ENCODE measurements at regions not wholly inside any gene's neighbourhood (a gene's known extent, or its start where the extent isn't known, plus 50 kb on each side); places are given as distances from the start of the nearest gene placed in this dataset.

DNA sequence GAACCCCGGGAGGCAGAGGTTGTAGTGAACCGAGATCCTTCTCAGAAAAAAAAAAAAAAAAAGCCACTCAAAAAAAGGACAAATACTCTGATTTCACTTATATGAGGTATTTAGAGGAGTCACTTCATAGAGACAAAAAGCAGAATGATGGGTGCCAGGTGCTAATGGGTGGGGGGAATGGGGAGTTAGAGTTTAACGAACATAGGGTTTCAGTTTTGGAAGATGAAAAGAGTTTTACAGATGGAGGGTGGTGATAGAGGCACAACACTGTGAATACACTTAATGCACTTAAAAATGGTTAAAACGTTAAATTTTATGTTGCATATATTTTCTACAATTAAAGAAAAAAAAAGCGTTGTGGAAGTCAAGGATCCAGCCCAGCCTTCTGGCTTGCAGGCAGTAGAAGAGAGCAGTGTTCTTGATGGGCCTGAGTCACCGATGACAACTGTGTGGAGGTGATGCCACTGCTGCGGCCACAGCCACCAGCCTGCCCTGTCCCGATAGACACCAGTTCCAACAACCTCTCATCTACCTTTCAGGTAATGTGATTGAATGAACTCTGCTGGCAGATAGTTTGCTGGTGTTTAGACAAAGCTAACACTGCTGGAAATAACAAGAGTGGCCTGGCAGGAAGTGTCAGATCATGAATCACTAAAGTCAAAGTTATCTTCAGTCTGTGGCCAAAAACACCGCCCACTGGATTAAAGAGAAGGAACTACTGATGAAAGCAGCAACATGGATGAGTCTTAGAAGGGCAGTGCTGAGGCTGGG lies 49.9 kb upstream of the COX10 start:
- TF ChIP-seq POLR2AphosphoS5 (IDR thresholded peaks at IDR 0.05) = no peak
- no peak for TF ChIP-seq POLR2A (IDR thresholded peaks at IDR 0.05)
- TF ChIP-seq, protein P1, sequence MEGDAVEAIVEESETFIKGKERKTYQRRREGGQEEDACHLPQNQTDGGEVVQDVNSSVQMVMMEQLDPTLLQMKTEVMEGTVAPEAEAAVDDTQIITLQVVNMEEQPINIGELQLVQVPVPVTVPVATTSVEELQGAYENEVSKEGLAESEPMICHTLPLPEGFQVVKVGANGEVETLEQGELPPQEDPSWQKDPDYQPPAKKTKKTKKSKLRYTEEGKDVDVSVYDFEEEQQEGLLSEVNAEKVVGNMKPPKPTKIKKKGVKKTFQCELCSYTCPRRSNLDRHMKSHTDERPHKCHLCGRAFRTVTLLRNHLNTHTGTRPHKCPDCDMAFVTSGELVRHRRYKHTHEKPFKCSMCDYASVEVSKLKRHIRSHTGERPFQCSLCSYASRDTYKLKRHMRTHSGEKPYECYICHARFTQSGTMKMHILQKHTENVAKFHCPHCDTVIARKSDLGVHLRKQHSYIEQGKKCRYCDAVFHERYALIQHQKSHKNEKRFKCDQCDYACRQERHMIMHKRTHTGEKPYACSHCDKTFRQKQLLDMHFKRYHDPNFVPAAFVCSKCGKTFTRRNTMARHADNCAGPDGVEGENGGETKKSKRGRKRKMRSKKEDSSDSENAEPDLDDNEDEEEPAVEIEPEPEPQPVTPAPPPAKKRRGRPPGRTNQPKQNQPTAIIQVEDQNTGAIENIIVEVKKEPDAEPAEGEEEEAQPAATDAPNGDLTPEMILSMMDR (IDR thresholded peaks at IDR 0.05 in 8 of 11, conservative IDR thresholded peaks at IDR 0.05 in 3 of 11) = no peak
- Histone ChIP-seq H3K9me3 (no peaks in the 10 kb centered on the region), H3K27me3 (replicated peaks in 1 of 7) (peaks cover 0 to 4% (median 0%) of the 10 kb centered on the region in 7 donors), H3K4me1 (no peaks in the 10 kb centered on the region), H3K4me3 (no peak overlapping the region), H3K27ac (no peak overlapping the region), H3K36me3 (peaks cover 0 to 5% (median 0%) of the 10 kb centered on the region in 6 donors)
- no peak for DNase-seq
- intact Hi-C loops (cut with DNase I; ENCODE audit: low total_unique reads) = no loop called here
- 71 to 79% (median 76%) methylated on average over 9 of the region's 9 CpGs for WGBS, 5 donors
